ENCODE measurements at regions not wholly inside any gene's neighbourhood (a gene's known extent, or its start where the extent isn't known, plus 50 kb on each side); places are given as distances from the start of the nearest gene placed in this dataset.

DNA sequence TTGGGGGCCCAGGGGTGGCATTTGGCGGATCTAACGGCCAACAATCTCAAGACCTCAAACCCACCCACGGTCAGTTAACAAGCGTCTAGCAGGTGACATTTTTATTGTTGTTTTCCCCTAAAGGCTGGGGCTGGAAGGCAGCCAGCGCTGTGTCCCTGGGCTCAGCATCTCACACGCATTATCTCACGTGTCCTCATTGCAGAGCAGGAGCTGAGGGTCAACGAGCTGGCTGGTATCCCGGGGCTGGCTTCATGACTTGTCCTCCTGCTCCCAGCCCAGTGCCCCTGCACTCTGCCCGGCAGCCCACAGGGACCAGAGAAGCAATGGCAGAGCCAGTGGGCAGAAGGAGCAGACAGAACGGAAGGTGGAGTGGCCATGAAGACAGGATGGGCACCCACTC, 54.4 kb upstream of the TMEM273 start:
- TF ChIP-seq, protein P1, sequence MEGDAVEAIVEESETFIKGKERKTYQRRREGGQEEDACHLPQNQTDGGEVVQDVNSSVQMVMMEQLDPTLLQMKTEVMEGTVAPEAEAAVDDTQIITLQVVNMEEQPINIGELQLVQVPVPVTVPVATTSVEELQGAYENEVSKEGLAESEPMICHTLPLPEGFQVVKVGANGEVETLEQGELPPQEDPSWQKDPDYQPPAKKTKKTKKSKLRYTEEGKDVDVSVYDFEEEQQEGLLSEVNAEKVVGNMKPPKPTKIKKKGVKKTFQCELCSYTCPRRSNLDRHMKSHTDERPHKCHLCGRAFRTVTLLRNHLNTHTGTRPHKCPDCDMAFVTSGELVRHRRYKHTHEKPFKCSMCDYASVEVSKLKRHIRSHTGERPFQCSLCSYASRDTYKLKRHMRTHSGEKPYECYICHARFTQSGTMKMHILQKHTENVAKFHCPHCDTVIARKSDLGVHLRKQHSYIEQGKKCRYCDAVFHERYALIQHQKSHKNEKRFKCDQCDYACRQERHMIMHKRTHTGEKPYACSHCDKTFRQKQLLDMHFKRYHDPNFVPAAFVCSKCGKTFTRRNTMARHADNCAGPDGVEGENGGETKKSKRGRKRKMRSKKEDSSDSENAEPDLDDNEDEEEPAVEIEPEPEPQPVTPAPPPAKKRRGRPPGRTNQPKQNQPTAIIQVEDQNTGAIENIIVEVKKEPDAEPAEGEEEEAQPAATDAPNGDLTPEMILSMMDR (conservative IDR thresholded peaks at IDR 0.05; ENCODE audit: low read depth in 2 of 2), result no peak
- TF ChIP-seq EZH2 (IDR thresholded peaks at IDR 0.05; ENCODE audit: low read depth, unreplicated experiment) (no peak), CREB1 (CRISPR knock-in tag; IDR thresholded peaks at IDR 0.05; ENCODE audit: low read depth) (no peak)
- TF ChIP-seq, protein P2, sequence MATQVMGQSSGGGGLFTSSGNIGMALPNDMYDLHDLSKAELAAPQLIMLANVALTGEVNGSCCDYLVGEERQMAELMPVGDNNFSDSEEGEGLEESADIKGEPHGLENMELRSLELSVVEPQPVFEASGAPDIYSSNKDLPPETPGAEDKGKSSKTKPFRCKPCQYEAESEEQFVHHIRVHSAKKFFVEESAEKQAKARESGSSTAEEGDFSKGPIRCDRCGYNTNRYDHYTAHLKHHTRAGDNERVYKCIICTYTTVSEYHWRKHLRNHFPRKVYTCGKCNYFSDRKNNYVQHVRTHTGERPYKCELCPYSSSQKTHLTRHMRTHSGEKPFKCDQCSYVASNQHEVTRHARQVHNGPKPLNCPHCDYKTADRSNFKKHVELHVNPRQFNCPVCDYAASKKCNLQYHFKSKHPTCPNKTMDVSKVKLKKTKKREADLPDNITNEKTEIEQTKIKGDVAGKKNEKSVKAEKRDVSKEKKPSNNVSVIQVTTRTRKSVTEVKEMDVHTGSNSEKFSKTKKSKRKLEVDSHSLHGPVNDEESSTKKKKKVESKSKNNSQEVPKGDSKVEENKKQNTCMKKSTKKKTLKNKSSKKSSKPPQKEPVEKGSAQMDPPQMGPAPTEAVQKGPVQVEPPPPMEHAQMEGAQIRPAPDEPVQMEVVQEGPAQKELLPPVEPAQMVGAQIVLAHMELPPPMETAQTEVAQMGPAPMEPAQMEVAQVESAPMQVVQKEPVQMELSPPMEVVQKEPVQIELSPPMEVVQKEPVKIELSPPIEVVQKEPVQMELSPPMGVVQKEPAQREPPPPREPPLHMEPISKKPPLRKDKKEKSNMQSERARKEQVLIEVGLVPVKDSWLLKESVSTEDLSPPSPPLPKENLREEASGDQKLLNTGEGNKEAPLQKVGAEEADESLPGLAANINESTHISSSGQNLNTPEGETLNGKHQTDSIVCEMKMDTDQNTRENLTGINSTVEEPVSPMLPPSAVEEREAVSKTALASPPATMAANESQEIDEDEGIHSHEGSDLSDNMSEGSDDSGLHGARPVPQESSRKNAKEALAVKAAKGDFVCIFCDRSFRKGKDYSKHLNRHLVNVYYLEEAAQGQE (IDR thresholded peaks at IDR 0.05; ENCODE audit: unreplicated experiment), result no peak

Measured in GM23338 (cell line).